Spleen (tissue), 7 donors: ENCODE measurements at regions not wholly inside any gene's neighbourhood (a gene's known extent, or its start where the extent isn't known, plus 50 kb on each side); places are given as distances from the start of the nearest gene placed in this dataset.

ENCODE experiments used
- CTCF ChIP-seq, 11 experiments: fragments of 200-600 bp in 7 of 11; fragments of 450-650 bp in 4 of 11; sonication (generic) in 4 of 11; IDR thresholded peaks in 8 of 11; conservative IDR thresholded peaks in 3 of 11; 1 replicate in 7 of 11; 2 replicates in 4 of 11; pipeline versions ENCODE4 v1.4.0 to v1.8.0; 2016 to 2021; ENCODE audit warnings: antibody characterized with exemption in 11 of 11, inconsistent platforms in 4 of 11, mild to moderate bottlenecking in 1 of 11
- POLR2A ChIP-seq, 3 donors: fragments of 450-650 bp; IDR thresholded peaks; one replicate each; pipeline ENCODE4 v1.5.1; 2017; ENCODE audit warnings: antibody characterized with exemption in 3 of 3, mild to moderate bottlenecking in 1 of 3
- POLR2AphosphoS5 ChIP-seq, 3 donors: sonication (generic); formaldehyde crosslinking; IDR thresholded peaks; one replicate each; pipeline ENCODE4 v1.5.1; 2017; ENCODE audit warnings: antibody characterized with exemption in 3 of 3
- donor health status: DM: no; HTN: no; CAD: no; lungs with moderate emphysema.
- donor health status: DM: no; HTN: no; CAD: no.
- donor health status: DM: no; HTN: no; CAD: no.

GRCh38 chr4:29632199-29632598 is 1088.0 kb upstream of the PCDH7 start:
- TF ChIP-seq POLR2A (IDR thresholded peaks at IDR 0.05) = no peak
- TF ChIP-seq CTCF (IDR thresholded peaks at IDR 0.05 in 8 of 11, conservative IDR thresholded peaks at IDR 0.05 in 3 of 11) = no peak
- TF ChIP-seq POLR2AphosphoS5 (IDR thresholded peaks at IDR 0.05) = no peak
